NOMO-1 treated with dmso at 0.1 percent for 144 hours (cell line): ENCODE measurements at regions not wholly inside any gene's neighbourhood (a gene's known extent, or its start where the extent isn't known, plus 50 kb on each side); places are given as distances from the start of the nearest gene placed in this dataset.

Source experiments
- DNase-seq: peaks from one replicate; lab custom pipeline; 2025; ENCODE audit not compliant: unreplicated experiment; lab: John Stamatoyannopoulos, UW

DNA sequence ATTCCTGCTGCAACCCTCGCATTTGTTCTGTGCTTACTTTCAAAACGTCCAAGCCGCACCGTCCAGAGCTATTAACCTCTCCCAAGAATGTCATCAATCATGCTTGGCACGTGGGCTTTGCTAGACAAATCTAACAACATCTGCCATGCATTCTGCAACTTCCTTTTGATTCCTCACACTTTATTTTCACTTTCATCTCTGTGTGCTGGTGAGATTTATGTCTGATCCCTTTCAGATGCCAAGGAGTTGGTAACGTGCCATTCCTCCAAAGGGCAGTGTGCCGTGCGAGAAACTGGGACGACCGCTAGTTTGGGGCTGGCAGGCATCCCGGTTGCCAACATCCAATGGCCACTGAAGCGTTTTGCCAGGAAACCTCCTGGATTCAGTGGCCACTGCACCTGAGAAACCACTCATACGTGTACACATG lies 230.0 kb upstream of the PARD3B start:
- no peak for DNase-seq

GRCh38 chr2:204317640-204318039 lies 227.6 kb upstream of the PARD3B start:
- no peak for DNase-seq

DNA sequence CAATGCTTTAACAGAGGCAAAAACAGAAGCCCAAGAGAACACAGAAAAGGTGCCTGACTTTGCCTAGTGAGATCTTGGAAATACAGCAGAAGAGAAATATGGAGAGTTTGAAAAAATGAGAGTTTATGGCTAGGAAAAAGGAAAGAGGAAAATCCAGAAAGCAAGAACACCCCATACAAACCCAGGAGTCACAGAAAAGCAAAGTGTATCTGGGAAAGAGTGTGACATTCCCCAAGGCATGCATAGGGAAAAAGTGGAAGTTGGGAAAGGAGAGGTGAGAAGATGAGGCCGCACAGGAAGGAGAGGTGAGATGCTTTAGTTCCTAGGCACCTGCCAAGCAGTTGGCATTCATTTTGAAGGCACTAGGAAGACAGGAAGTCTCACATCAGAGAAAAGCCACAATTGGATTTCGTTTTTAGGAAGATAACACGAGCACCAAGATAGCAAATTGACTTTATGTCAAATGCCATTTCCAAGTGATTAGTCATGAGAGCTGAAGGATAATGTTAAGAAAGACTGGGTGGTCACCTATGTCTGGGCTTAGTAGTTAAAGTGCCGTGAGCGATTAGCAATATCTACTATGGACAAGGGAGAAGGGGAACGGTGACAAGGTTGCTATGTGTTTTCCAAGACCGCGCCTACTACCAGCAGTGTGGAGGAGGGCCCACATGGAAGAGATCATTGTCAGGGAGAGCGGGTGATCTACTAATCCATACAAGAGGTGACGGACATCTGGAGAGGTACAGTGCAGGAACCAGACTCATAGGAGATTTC lies 224.1 kb upstream of the PARD3B start:
- DNase-seq = no peak

GRCh38 chr2:204321910-204322751 lies 223.1 kb upstream of the PARD3B start:
- no peak for DNase-seq

DNA sequence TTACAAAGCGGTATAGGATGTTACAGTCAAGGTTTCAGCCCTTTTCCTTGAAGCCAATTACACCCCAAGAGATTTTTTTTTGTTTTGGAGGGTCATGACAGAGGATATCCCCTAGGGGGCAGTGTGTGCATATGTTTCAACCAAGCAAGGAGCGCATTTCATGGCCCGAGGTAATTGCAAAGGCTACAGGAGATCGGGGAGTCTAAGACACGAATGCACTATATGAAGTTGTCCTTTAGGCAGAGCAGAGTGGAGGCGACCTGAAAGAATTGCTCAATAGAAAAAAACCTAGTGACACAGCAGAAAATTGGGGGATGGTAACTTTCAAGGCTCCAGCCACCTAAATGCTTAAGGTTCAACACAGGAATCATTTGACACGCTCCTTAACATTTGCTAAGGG lies 219.8 kb upstream of the PARD3B start:
- peak; percentile 48 for DNase-seq

DNA sequence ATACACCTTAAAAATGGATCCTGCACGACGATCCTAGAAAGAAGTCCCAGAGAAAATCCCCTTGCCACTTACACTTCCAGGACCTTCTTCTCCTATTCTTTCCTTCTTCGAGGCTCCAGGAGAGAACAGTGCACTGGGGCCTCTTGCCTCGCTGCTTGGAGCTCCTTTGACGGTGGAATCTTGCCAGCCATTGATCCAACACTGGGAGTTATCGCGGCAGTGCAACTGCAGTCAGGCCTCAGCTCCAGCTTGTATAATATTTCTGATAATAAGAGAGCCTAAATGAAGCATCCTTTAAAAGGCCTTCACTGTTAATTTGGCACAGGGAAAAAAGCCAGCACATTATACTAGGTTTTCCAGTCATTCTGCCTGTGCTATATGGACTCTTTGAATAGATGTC lies 216.9 kb upstream of the PARD3B start:
- no peak for DNase-seq

- DNase-seq = no peak
Measured at GRCh38 chr2:204329016-204329415, 216.3 kb upstream of the PARD3B start.

GRCh38 chr2:204329532-204329931 lies 215.7 kb upstream of the PARD3B start:
- no peak for DNase-seq

DNA sequence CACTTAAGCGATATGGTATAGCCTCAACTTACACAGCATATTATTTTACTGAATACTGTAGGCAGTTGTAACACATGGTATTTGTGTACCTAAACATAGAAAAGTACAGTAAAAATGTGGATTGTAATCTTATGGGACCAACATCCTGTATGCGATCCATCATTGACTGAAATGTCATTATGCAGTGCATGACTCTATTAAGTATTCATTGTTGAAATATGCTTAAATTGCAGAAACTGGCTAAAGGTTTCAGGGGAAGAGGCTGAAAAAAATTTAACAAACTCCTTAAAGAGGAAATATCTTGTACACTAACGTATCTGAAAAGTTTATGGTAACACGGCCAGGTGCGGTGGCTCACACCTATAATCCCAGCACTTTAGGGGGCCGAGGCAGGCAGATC lies 214.1 kb upstream of the PARD3B start:
- DNase-seq = no peak

DNA sequence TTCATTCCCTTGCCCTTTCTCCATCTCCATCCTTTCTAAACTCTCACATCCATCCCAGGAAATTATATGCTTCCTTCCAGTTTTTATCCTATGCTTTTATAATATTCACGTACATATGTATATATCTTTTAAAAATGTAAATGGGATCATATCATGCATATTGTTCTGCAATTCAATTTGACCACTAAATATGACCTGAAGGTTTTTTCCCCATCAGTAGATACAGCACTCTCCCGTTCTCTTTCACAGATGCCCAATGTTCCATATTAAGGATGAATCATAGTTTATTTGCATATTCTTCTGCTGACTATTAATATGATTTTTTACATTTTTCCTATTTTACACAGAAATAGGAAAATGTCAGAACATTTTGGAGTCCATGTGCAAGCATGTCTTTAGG lies 213.3 kb upstream of the PARD3B start:
- DNase-seq = no peak

- no peak for DNase-seq
Measured at GRCh38 chr2:204332706-204333105, 212.6 kb upstream of the PARD3B start.

DNA sequence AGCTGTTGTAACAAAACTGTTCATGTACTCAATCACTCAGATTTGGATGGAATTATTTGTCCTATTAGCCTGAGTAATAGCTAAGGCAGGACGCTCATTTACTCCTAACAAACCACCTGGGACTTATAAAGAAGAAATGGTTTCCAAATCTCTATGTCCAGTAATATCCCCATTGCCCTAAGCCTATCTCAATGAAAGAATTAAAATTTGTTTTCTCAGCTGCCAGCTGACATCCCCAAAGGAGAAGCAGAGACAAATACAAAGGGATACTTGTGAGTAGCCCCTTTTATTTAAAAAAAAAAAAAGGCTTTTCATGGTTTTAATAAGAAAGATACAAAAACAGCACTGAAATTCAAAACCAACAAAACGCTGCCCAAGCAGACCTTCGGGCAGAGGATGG lies 211.4 kb upstream of the PARD3B start:
- DNase-seq = no peak

- DNase-seq = no peak
Measured at GRCh38 chr2:204335451-204336058, 209.7 kb upstream of the PARD3B start.

GRCh38 chr2:204336153-204336744 lies 209.0 kb upstream of the PARD3B start:
- no peak for DNase-seq

- DNase-seq = no peak
Measured at GRCh38 chr2:204337638-204338037, 207.6 kb upstream of the PARD3B start.

- no peak for DNase-seq
Measured at GRCh38 chr2:204339212-204339715, 206.0 kb upstream of the PARD3B start.

- DNase-seq = no peak
Measured at GRCh38 chr2:204340511-204340910, 204.8 kb upstream of the PARD3B start.

DNA sequence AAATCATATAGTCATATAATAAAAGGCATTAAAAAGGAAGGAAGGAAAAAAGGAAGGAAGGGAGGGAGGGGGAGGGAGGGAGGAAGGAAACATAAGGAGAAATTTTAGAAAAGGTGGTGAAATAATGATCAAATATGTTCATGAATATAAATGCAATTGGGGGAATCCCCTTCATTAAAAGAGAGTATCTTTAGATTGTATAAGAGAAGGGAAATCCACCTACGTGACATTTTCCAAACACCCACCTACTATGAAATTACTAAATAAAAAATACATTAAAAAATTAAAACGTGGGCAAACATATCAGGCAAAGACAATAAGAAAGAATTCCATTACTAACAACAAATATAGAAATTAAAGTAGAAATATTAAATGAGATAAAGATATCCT lies 203.4 kb upstream of the PARD3B start:
- no peak for DNase-seq

- DNase-seq = no peak
Measured at GRCh38 chr2:204343685-204344084, 201.6 kb upstream of the PARD3B start.

- no peak for DNase-seq
Measured at GRCh38 chr2:204344119-204344518, 201.2 kb upstream of the PARD3B start.

DNA sequence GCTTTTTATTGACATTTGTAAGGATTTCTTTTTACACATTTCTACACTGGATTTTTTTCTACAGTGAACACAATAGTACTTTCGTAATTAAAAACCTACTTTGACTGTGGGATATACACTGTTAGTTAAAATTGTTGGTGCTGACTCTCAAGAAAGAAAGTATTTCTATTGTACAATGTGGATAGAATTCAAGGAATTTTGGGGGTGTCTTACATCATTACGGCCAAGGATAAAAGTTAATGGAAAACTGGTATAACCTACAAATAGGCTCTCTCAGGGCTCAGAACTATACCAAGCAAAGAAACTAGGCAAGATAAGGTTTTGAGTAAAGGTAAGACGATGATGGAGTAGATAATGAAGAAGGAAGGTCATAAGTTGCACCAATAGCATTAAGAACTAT lies 198.4 kb upstream of the PARD3B start:
- DNase-seq = no peak
